HG02870 (cell line): ENCODE measurements at regions not wholly inside any gene's neighbourhood (a gene's known extent, or its start where the extent isn't known, plus 50 kb on each side); places are given as distances from the start of the nearest gene placed in this dataset.

Experiments
- ATAC-seq: cut with Tn5 transposase; IDR thresholded peaks from one replicate; pipeline ENCODE4 v1.9.1; 2021; ENCODE audit warnings: mild to moderate bottlenecking, moderate library complexity; ENCODE audit not compliant: unreplicated experiment

- no peak for ATAC-seq
Measured at GRCh38 chr20:11270566-11270965, 596.8 kb upstream of the JAG1 start.

- ATAC-seq = no peak
Measured at GRCh38 chr20:11271319-11271718, 597.5 kb upstream of the JAG1 start.

- no peak for ATAC-seq
Measured at GRCh38 chr20:11271920-11272594, 598.3 kb upstream of the JAG1 start.

GRCh38 chr20:11274141-11274594 is 600.4 kb upstream of the JAG1 start:
- ATAC-seq = peak; percentile 62

- ATAC-seq = no peak
Measured at GRCh38 chr20:11275740-11276139, 601.9 kb upstream of the JAG1 start.

- ATAC-seq = no peak
Measured at GRCh38 chr20:11277170-11277569, 603.4 kb upstream of the JAG1 start.

GRCh38 chr20:11277858-11278257 is 604.1 kb upstream of the JAG1 start:
- ATAC-seq = no peak

- no peak for ATAC-seq
Measured at GRCh38 chr20:11278461-11278860, 604.7 kb upstream of the JAG1 start.

GRCh38 chr20:11281240-11281639 is 607.4 kb upstream of the JAG1 start:
- ATAC-seq = no peak

- no peak for ATAC-seq
Measured at GRCh38 chr20:11281768-11282167, 608.0 kb upstream of the JAG1 start.

- ATAC-seq = no peak
Measured at GRCh38 chr20:11287126-11287525, 613.3 kb upstream of the JAG1 start.

GRCh38 chr20:11296221-11296620 is 621.5 kb upstream of the BTBD3 start:
- ATAC-seq = no peak

GRCh38 chr20:11296951-11297350 is 620.7 kb upstream of the BTBD3 start:
- no peak for ATAC-seq

GRCh38 chr20:11301699-11302098 is 616.0 kb upstream of the BTBD3 start:
- no peak for ATAC-seq

GRCh38 chr20:11302436-11302835 is 615.3 kb upstream of the BTBD3 start:
- ATAC-seq = no peak

- ATAC-seq = no peak
Measured at GRCh38 chr20:11304795-11305194, 612.9 kb upstream of the BTBD3 start.

- ATAC-seq = no peak
Measured at GRCh38 chr20:11305406-11305805, 612.3 kb upstream of the BTBD3 start.

GRCh38 chr20:11311659-11312224 is 606.0 kb upstream of the BTBD3 start:
- ATAC-seq = no peak

- no peak for ATAC-seq
Measured at GRCh38 chr20:11315525-11315924, 602.2 kb upstream of the BTBD3 start.

GRCh38 chr20:11316244-11316643 is 601.4 kb upstream of the BTBD3 start:
- ATAC-seq = no peak

- ATAC-seq = no peak
Measured at GRCh38 chr20:11320033-11320432, 597.7 kb upstream of the BTBD3 start.

- ATAC-seq = no peak
Measured at GRCh38 chr20:11323816-11324215, 593.9 kb upstream of the BTBD3 start.

GRCh38 chr20:11324990-11325389 is 592.7 kb upstream of the BTBD3 start:
- no peak for ATAC-seq
